Progenitor cell of endocrine pancreas (in vitro differentiated cells): ENCODE measurements at regions not wholly inside any gene's neighbourhood (a gene's known extent, or its start where the extent isn't known, plus 50 kb on each side); places are given as distances from the start of the nearest gene placed in this dataset.
"Not testable (repeated sequence)": the region's sequence is repeated elsewhere in the genome, so short reads cannot be mapped to it uniquely, and the experiment has no call there.

Experiments used
- DNase-seq: peaks from one replicate; pipeline ENCODE4 v3.0.0; 2021; ENCODE audit warnings: low spot score; ENCODE audit not compliant: unreplicated experiment
- H3K27ac Mint-ChIP-seq: 2 replicates; pipeline ENCODE4 v1.8.0; 2021; ENCODE audit warnings: mild to moderate bottlenecking, moderate library complexity, mixed read lengths
- H3K27me3 Mint-ChIP-seq: 2 replicates; pipeline ENCODE4 v1.8.0; 2021; ENCODE audit warnings: mixed read lengths
- H3K36me3 Mint-ChIP-seq: 2 replicates; pipeline ENCODE4 v1.8.0; 2022; ENCODE audit warnings: mixed read lengths; ENCODE audit not compliant: insufficient read depth
- H3K4me1 Mint-ChIP-seq: 2 replicates; pipeline ENCODE4 v1.8.0; 2021; ENCODE audit warnings: low read depth, mixed read lengths
- H3K4me3 Mint-ChIP-seq: 2 replicates; pipeline ENCODE4 v1.8.0; 2021; ENCODE audit warnings: low read depth, mild to moderate bottlenecking, moderate library complexity, mixed read lengths
- H3K9me3 Mint-ChIP-seq: 2 replicates; pipeline ENCODE4 v1.8.0; 2021; ENCODE audit warnings: low read depth, mixed read lengths
- TF ChIP-seq, protein P1 (sequence below): fragments of 200-600 bp; sonication (generic); IDR thresholded peaks from one replicate; pipeline ENCODE4 v1.5.0; 2021; ENCODE audit warnings: antibody characterized with exemption, mild to moderate bottlenecking; ENCODE audit not compliant: unreplicated experiment

DNA sequence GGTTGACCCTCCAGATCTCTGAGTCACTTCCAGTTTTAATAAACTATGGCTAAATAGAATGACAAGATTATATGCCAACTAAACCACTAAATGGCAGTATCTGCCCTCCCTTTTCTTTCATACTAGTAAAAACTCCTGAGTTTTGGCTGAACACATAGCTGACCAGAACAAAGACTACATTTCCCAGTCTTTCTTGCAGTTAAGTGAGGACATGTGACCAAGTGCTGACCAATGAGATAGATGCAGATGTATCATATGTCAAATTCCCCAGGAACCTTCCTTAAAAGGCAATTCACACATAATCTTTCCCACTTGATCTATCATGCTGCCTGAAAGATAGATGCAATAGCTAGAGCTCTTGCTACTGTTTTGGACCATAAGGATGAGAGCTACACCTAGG lies 191.3 kb downstream of the SHOX2 start:
- Mint-ChIP-seq H3K36me3 (no peaks in the 10 kb centered on the region), H3K4me3 (no peak overlapping the region), H3K4me1 (peaks cover 13% of the 10 kb centered on the region), H3K9me3 (no peaks in the 10 kb centered on the region), H3K27me3 (no peaks in the 10 kb centered on the region), H3K27ac (no peak overlapping the region)
- DNase-seq, result no peak
- TF ChIP-seq, protein P1, sequence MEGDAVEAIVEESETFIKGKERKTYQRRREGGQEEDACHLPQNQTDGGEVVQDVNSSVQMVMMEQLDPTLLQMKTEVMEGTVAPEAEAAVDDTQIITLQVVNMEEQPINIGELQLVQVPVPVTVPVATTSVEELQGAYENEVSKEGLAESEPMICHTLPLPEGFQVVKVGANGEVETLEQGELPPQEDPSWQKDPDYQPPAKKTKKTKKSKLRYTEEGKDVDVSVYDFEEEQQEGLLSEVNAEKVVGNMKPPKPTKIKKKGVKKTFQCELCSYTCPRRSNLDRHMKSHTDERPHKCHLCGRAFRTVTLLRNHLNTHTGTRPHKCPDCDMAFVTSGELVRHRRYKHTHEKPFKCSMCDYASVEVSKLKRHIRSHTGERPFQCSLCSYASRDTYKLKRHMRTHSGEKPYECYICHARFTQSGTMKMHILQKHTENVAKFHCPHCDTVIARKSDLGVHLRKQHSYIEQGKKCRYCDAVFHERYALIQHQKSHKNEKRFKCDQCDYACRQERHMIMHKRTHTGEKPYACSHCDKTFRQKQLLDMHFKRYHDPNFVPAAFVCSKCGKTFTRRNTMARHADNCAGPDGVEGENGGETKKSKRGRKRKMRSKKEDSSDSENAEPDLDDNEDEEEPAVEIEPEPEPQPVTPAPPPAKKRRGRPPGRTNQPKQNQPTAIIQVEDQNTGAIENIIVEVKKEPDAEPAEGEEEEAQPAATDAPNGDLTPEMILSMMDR, result no peak

DNA sequence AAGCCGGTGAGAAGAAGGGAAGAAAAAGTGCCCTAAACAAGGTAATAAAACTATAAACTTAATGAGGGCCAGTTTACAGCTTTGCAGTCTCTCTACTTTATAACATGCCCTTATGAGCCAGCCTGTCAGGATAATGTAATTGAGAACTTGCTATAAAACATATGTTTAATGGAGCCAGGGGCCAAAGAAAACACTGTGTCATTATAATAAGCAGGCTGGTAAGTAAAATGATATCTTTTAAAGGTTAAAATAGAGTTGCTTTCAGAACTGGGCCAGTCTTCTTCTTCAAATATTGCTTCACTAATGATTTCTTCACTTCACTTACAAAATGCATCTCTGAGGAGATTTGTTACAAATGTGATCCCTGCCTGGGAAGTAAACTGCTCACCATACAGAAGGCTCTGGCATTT lies 192.5 kb downstream of the SHOX2 start:
- Mint-ChIP-seq H3K4me1 (peaks cover 13% of the 10 kb centered on the region), H3K4me3 (no peak overlapping the region), H3K36me3 (no peaks in the 10 kb centered on the region), H3K27me3 (no peaks in the 10 kb centered on the region), H3K27ac (no peak overlapping the region), H3K9me3 (no peaks in the 10 kb centered on the region)
- no peak for DNase-seq
- TF ChIP-seq, protein P1, result no peak

DNA sequence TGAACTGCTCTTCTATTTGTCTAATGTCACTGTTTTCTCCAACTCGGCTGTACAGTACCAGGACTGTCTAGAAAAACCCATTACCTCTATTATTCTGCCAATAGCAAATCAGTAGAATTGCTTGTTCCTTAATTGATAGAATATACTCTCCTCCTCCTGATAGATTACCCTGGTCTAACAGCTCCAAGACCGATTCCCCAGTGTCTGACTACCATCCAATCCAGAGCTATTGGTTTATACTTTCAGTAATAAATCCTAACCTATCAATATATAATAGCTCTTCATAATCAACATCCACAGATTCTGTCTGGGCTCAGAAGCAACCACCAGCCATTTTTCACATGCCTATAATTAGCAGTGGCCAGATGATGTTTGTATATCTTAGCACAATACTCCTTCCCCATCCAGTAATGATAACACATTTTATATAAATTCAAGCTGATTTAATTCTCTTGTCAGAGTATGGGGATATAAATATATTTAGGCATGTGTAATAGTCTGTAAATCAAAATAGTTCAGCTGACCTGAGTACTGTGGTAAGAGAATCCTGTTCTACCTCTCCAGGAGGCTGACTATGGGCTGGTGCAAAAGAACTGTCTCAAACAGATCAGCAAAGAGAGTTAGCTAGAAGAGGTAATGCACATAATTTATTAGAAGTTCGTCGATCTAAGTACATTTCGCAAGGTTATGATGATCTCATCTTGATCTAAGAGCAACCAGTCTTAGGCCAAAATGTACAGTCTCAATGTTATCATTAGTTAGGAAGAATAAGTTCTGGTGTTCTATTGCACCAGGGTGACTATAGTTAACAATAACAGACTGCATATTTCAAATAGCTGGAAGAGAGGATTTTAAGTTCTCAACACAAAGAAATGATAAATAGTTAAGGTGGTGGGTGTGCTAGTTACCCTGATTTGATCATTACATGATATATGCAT lies 193.4 kb downstream of the SHOX2 start:
- Mint-ChIP-seq H3K4me1 (peaks cover 12% of the 10 kb centered on the region), H3K27me3 (no peaks in the 10 kb centered on the region), H3K9me3 (no peaks in the 10 kb centered on the region), H3K4me3 (no peak overlapping the region), H3K36me3 (no peaks in the 10 kb centered on the region), H3K27ac (no peak overlapping the region)
- TF ChIP-seq, protein P1, result no peak
- no peak for DNase-seq

DNA sequence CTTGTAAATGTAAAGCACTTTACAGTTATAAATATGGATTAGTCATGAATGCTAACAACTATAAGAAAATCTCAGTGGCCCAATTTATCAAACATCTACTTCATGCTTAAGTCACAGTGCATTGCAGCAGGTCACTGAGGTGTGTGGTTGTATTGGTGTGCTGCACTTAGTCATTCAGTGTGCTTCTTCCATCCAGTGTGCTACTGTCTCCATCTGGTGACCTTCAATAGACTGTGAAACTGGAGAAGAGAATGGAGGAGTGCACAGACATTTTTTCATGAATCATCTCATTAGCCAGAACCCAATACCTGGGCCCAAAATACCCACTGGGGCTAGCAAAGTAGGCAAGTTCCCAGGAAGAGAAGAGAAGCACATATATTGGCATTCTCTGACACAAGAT lies 199.6 kb downstream of the SHOX2 start:
- H3K9me3 Mint-ChIP-seq, result peaks cover 7% of the 10 kb centered on the region
- DNase-seq, result no peak
- no peaks in the 10 kb centered on the region for H3K27me3 Mint-ChIP-seq
- no peaks in the 10 kb centered on the region for H3K36me3 Mint-ChIP-seq
- peaks cover 2% of the 10 kb centered on the region for H3K4me1 Mint-ChIP-seq
- TF ChIP-seq, protein P1, result no peak
- H3K27ac Mint-ChIP-seq, result no peak overlapping the region
- H3K4me3 Mint-ChIP-seq, result no peak overlapping the region

DNA sequence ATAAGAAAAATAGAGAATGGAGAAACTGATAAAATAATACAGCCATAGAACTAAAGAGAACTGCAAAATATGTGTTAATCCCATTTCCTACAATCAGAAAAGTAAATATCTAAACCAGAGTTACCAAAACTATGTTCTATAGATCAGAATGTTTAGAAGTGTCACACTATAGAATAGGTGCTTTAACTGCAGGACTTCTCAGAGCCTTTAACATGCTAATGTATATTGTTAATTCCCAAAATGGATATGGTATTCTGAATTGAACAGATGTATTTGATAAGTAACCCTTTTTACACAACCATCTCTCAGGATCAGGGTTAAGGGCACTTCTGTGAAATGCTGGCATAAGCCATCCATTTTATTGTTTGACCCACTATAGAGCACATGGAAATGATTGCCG lies 200.3 kb downstream of the SHOX2 start:
- TF ChIP-seq, protein P1, result no peak
- no peak overlapping the region for H3K27ac Mint-ChIP-seq
- no peaks in the 10 kb centered on the region for H3K36me3 Mint-ChIP-seq
- H3K27me3 Mint-ChIP-seq, result no peaks in the 10 kb centered on the region
- no peak for DNase-seq
- no peak overlapping the region for H3K4me3 Mint-ChIP-seq
- peaks cover 7% of the 10 kb centered on the region for H3K9me3 Mint-ChIP-seq
- peaks cover 2% of the 10 kb centered on the region for H3K4me1 Mint-ChIP-seq

DNA sequence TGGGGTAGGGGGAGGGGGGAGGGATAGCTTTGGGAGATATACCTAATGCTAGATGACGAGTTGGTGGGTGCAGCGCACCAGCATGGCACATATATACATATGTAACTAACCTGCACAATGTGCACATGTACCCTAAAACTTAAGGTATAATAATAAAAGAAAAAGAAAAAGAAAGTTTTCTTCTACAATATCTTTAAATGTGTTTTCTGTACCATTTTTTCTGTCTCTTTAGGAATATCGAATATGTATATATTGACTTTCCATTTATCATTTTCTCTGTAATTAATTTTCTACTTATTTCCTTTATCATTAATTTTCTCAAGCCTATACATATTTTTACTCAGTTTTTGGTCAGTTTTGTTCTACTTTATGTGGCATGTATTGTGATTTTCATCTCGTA lies 203.5 kb downstream of the SHOX2 start:
- not testable (repeated sequence) for H3K4me3 Mint-ChIP-seq, H3K27me3 Mint-ChIP-seq, H3K27ac Mint-ChIP-seq, H3K4me1 Mint-ChIP-seq, DNase-seq, H3K36me3 Mint-ChIP-seq
- H3K9me3 Mint-ChIP-seq, result peaks cover 12% of the 10 kb centered on the region
